ENCODE measurements at regions not wholly inside any gene's neighbourhood (a gene's known extent, or its start where the extent isn't known, plus 50 kb on each side); places are given as distances from the start of the nearest gene placed in this dataset.
"Not testable (repeated sequence)": the region's sequence is repeated elsewhere in the genome, so short reads cannot be mapped to it uniquely, and the experiment has no call there.

DNA sequence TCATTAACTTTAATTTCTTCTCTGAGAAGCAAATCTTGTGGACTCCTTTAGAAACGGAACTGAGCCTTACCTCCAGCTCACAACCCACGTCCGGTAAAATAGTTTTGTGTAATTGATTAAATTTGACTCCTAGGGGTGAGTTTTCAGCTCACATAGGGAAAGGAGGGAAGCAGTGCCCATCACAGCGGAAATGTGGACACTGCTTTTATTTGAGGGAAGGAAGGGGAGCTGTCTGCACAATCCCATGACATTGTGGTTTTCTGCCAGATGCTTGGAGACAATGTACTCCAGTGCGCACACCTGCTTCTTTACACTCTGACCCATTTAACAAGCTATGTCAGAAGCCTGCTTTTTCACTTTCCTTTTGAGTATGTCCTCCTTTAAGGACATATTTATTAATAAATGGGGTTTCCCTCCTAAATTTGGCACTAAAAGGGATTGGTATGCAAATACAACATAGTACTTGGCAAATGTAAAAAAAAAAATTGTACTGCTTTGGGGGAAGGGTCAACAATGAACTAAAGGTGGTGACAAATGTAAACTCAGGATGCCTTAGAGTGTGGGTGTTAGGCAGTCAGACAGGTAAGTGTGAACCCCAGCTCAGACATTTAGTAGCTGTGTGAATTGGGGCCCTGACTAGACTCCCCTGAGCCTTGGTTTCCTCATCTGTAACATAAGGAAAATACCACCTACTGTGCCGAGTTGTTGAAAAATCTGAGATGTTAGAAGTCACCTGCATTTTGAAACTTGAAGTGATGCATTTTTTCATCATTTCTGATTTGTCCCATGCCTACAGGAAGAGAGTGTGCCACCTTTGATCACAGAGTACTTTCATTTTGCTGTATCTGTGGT, 90.2 kb upstream of the KLF6 start:
- ATAC-seq (ENCODE audit: insufficient read depth, low read depth), result peak; percentile 81
- no peak overlapping the region for H3K4me3 ChIP-seq (ENCODE audit: low read depth in 1 of 2, low read length in 2 of 2)
- no peak for TF ChIP-seq EZH2 (IDR thresholded peaks at IDR 0.05; ENCODE audit: borderline replicate concordance, low read depth, low read length, severe bottlenecking)
- TF ChIP-seq, protein P1, sequence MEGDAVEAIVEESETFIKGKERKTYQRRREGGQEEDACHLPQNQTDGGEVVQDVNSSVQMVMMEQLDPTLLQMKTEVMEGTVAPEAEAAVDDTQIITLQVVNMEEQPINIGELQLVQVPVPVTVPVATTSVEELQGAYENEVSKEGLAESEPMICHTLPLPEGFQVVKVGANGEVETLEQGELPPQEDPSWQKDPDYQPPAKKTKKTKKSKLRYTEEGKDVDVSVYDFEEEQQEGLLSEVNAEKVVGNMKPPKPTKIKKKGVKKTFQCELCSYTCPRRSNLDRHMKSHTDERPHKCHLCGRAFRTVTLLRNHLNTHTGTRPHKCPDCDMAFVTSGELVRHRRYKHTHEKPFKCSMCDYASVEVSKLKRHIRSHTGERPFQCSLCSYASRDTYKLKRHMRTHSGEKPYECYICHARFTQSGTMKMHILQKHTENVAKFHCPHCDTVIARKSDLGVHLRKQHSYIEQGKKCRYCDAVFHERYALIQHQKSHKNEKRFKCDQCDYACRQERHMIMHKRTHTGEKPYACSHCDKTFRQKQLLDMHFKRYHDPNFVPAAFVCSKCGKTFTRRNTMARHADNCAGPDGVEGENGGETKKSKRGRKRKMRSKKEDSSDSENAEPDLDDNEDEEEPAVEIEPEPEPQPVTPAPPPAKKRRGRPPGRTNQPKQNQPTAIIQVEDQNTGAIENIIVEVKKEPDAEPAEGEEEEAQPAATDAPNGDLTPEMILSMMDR (IDR thresholded peaks at IDR 0.05; ENCODE audit: borderline replicate concordance, extremely low read depth, low read length, poor library complexity, severe bottlenecking), result no peak
- H2AFZ ChIP-seq (ENCODE audit: low read depth, low read length), result no peak overlapping the region
- DNase-seq, result peak; percentile 45
- no peaks in the 10 kb centered on the region for H4K20me1 ChIP-seq (ENCODE audit: insufficient read depth, low read length)
- no peaks in the 10 kb centered on the region for H3K79me2 ChIP-seq (ENCODE audit: insufficient read depth, low read length)
- H3K27me3 ChIP-seq (ENCODE audit: insufficient read depth, low read length, poor library complexity), result no peaks in the 10 kb centered on the region
- H3K9me3 ChIP-seq (ENCODE audit: insufficient read depth, low read length, severe bottlenecking), result no peaks in the 10 kb centered on the region
- no peaks in the 10 kb centered on the region for H3K36me3 ChIP-seq (ENCODE audit: insufficient read depth, low read length)
- peak overlapping the region; percentile 20; the same call in 1 of the 2 replicates for H3K4me2 ChIP-seq (ENCODE audit: insufficient read depth, low read length)
- peaks cover 18% of the 10 kb centered on the region for H3K4me1 ChIP-seq (ENCODE audit: insufficient read depth, low read length)
- H3K27ac ChIP-seq (ENCODE audit: low read length), result peak overlapping the region; percentile 61
- no peak overlapping the region for H3K9ac ChIP-seq (ENCODE audit: low read depth, low read length)

DNA sequence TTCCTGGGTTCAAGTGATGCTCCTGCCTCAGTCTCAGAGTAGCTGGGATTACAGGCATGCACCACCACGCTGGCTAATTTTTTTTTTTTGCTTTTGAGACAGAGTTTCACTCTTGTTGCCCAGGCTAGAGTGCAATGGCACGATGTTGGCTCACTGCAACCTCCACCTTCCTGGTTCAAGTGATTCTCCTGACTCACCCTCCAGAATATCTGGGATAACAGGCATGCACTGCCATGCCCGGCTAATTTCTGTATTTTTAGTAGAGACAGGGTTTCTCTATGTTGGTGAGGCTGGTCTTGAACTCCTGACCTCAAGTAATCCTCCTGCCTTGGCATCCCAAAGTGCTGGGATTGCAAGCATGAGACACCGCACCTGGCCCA, 89.6 kb upstream of the KLF6 start:
- not testable (repeated sequence) for H3K4me2 ChIP-seq (ENCODE audit: insufficient read depth, low read length); H3K27ac ChIP-seq (ENCODE audit: low read length)

DNA sequence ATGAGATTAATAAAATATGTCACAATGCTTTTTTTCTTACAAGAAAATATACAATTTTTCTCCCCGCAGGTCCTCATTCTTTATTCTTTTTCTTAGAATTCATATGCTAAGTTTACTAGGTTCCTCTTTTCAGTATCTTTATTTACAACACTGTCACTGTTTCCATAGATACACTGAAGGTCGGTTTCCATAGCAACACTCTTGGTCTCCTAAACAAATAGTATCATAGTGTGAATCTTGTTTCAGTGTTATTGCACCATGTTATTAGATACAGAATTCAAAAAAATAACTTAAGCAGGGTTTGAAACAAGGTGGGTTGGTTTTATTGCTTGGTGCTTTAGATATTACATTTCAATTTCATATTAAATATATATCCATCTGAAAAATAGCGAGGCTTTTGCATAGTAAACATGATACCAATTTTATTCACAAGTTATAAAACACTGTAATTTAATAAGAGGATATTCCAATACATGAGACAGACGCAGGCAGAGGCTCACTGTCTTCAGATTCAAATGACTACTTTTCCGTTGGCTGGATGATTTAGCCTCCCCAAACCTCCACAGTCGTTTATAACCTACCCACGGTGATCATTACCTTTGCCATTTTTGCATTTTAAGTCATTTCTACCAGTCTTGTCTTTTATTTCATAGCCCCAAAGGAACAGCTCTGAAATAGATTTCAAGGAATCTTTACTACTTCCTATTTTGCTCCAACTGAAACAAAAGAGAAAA, 88.9 kb upstream of the KLF6 start:
- Histone ChIP-seq H3K9me3 (ENCODE audit: insufficient read depth, low read length, severe bottlenecking) (no peaks in the 10 kb centered on the region), H3K4me2 (ENCODE audit: insufficient read depth, low read length) (no peak overlapping the region), H2AFZ (ENCODE audit: low read depth, low read length) (no peak overlapping the region), H3K4me1 (ENCODE audit: insufficient read depth, low read length) (peaks cover 18% of the 10 kb centered on the region), H3K79me2 (ENCODE audit: insufficient read depth, low read length) (no peaks in the 10 kb centered on the region), H3K27ac (ENCODE audit: low read length) (no peak overlapping the region), H4K20me1 (ENCODE audit: insufficient read depth, low read length) (no peaks in the 10 kb centered on the region), H3K9ac (ENCODE audit: low read depth, low read length) (no peak overlapping the region), H3K27me3 (ENCODE audit: insufficient read depth, low read length, poor library complexity) (no peaks in the 10 kb centered on the region), H3K4me3 (ENCODE audit: low read depth in 1 of 2, low read length in 2 of 2) (no peak overlapping the region), H3K36me3 (ENCODE audit: insufficient read depth, low read length) (no peaks in the 10 kb centered on the region)
- no peak for ATAC-seq (ENCODE audit: insufficient read depth, low read depth)
- DNase-seq, result no peak
- TF ChIP-seq, protein P1 (IDR thresholded peaks at IDR 0.05; ENCODE audit: borderline replicate concordance, extremely low read depth, low read length, poor library complexity, severe bottlenecking), result no peak
- no peak for TF ChIP-seq EZH2 (IDR thresholded peaks at IDR 0.05; ENCODE audit: borderline replicate concordance, low read depth, low read length, severe bottlenecking)

More for the DNA sequence above, 89.6 kb upstream of the KLF6 start:
- H4K20me1 ChIP-seq (ENCODE audit: insufficient read depth, low read length); ATAC-seq (ENCODE audit: insufficient read depth, low read depth); H3K9ac ChIP-seq (ENCODE audit: low read depth, low read length); H3K27me3 ChIP-seq (ENCODE audit: insufficient read depth, low read length, poor library complexity); H3K36me3 ChIP-seq (ENCODE audit: insufficient read depth, low read length); H3K79me2 ChIP-seq (ENCODE audit: insufficient read depth, low read length); H3K9me3 ChIP-seq (ENCODE audit: insufficient read depth, low read length, severe bottlenecking); H2AFZ ChIP-seq (ENCODE audit: low read depth, low read length); H3K4me3 ChIP-seq (ENCODE audit: low read depth in 1 of 2, low read length in 2 of 2); DNase-seq: not testable (repeated sequence)
- H3K4me1 ChIP-seq (ENCODE audit: insufficient read depth, low read length), result peaks cover 18% of the 10 kb centered on the region

DNA sequence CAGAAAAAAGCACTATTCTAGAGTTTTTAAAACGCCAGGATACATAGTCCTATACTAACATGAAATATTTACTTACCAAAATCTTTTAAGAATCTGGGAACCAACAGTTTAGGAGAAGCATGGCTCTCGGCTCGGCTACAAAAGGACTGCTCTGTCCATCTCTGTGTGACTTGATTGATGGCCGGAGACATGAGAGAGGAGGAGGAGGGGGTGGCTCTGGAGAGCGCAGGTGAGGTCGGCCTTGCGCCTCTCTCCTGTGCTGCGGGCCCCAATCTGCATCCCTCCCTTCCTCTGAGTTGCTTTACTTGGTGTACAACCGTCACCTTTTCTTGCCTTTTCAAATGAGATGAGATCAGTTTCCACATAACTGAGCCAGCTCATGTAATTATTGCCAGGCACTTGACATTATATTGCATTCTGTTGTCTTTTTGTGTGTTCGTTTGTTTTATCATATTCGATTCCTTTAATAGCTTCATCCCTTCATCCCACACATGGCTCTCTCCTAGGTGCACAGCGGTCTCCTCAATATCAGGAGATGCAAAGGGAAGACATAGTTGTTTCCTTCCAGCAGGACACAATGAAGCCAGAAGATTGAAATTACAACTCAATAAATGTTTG, 87.8 kb upstream of the KLF6 start:
- ATAC-seq (ENCODE audit: insufficient read depth, low read depth), result no peak
- Histone ChIP-seq H3K79me2 (ENCODE audit: insufficient read depth, low read length) (no peaks in the 10 kb centered on the region), H3K36me3 (ENCODE audit: insufficient read depth, low read length) (no peaks in the 10 kb centered on the region), H3K27ac (ENCODE audit: low read length) (no peak overlapping the region), H3K4me2 (ENCODE audit: insufficient read depth, low read length) (no peak overlapping the region), H3K4me1 (ENCODE audit: insufficient read depth, low read length) (peaks cover 18% of the 10 kb centered on the region), H3K4me3 (ENCODE audit: low read depth in 1 of 2, low read length in 2 of 2) (no peak overlapping the region), H4K20me1 (ENCODE audit: insufficient read depth, low read length) (no peaks in the 10 kb centered on the region), H2AFZ (ENCODE audit: low read depth, low read length) (no peak overlapping the region), H3K9ac (ENCODE audit: low read depth, low read length) (no peak overlapping the region), H3K9me3 (ENCODE audit: insufficient read depth, low read length, severe bottlenecking) (no peaks in the 10 kb centered on the region), H3K27me3 (ENCODE audit: insufficient read depth, low read length, poor library complexity) (no peaks in the 10 kb centered on the region)
- no peak for DNase-seq
- TF ChIP-seq EZH2 (IDR thresholded peaks at IDR 0.05; ENCODE audit: borderline replicate concordance, low read depth, low read length, severe bottlenecking), result no peak
- TF ChIP-seq, protein P1 (IDR thresholded peaks at IDR 0.05; ENCODE audit: borderline replicate concordance, extremely low read depth, low read length, poor library complexity, severe bottlenecking), result no peak

Data from DND-41 (cell line).